GM13976 (cell line): ENCODE measurements at regions not wholly inside any gene's neighbourhood (a gene's known extent, or its start where the extent isn't known, plus 50 kb on each side); places are given as distances from the start of the nearest gene placed in this dataset.
A peak's percentile ranks its signal among the peaks of the same experiment; 100 is the strongest.

Experiments
- DNase-seq: peaks from one replicate; pipeline ENCODE4 v3.0.0; 2012; ENCODE audit warnings: low spot score
- CTCF ChIP-seq: IDR thresholded peaks from 2 replicates; pipeline ENCODE4 v1.5.1; 2012; ENCODE audit warnings: borderline replicate concordance, mild to moderate bottlenecking; ENCODE audit not compliant: insufficient read depth; ENCODE audit errors: extremely low read depth, missing control alignments, control extremely low read depth
- in situ Hi-C: fragments of 300-500 bp; cut with MboI; formaldehyde crosslinking; loops from one replicate; pipeline ENCODE4 v1.12.0; 2022; ENCODE audit warnings: low sequenced_read_pairs, mixed read lengths, inconsistent platforms; ENCODE audit not compliant: unreplicated experiment

- no peak for DNase-seq
- in situ Hi-C loops, result no loop called here
- TF ChIP-seq CTCF, result no peak
Observed at GRCh38 chr19:27748551-27749152, 1464.3 kb downstream of the UQCRFS1 start.

GRCh38 chr19:27746691-27747380 lies 1466.1 kb downstream of the UQCRFS1 start:
- in situ Hi-C loops, result no loop called here
- TF ChIP-seq CTCF, result no peak
- peak; percentile 7 for DNase-seq

GRCh38 chr19:27745978-27746542 lies 1466.9 kb downstream of the UQCRFS1 start:
- no peak for TF ChIP-seq CTCF
- no peak for DNase-seq
- in situ Hi-C loops, result no loop called here

- TF ChIP-seq CTCF, result no peak
- in situ Hi-C loops, result no loop called here
- no peak for DNase-seq
Observed at GRCh38 chr19:27744926-27745768, 1467.8 kb downstream of the UQCRFS1 start.

- TF ChIP-seq CTCF, result no peak
- no peak for DNase-seq
- in situ Hi-C loops, result no loop called here
Observed at GRCh38 chr19:27742041-27742440, 1470.9 kb downstream of the UQCRFS1 start.

- in situ Hi-C loops, result no loop called here
- TF ChIP-seq CTCF, result no peak
- no peak for DNase-seq
Observed at GRCh38 chr19:27741236-27741635, 1471.7 kb downstream of the UQCRFS1 start.
